Lower lobe of right lung (tissue), 2 donors: ENCODE measurements at regions not wholly inside any gene's neighbourhood (a gene's known extent, or its start where the extent isn't known, plus 50 kb on each side); places are given as distances from the start of the nearest gene placed in this dataset.

Experiments
- ATAC-seq, 2 donors: fragments of 200-7000 bp; cut with Tn5 transposase; one replicate each; pipeline ENCODE4 v1.9.1; 2020 to 2022; ENCODE audit warnings: mild to moderate bottlenecking in 2 of 2, moderate library complexity in 2 of 2
- DNase-seq: peaks from one replicate; pipeline ENCODE4 v3.0.0-alpha.2; 2020
- H3K27ac ChIP-seq: fragments of 200-600 bp; one replicate; pipeline ENCODE4 v1.8.0; 2022
- H3K27me3 ChIP-seq: fragments of 200-600 bp; one replicate; pipeline ENCODE4 v1.8.0; 2022; ENCODE audit warnings: low read depth
- H3K36me3 ChIP-seq: fragments of 200-600 bp; one replicate; pipeline ENCODE4 v1.8.0; 2022; ENCODE audit warnings: mild to moderate bottlenecking
- H3K4me1 ChIP-seq: fragments of 200-600 bp; one replicate; pipeline ENCODE4 v1.8.0; 2022
- H3K4me3 ChIP-seq: fragments of 200-600 bp; one replicate; pipeline ENCODE4 v1.8.0; 2022; ENCODE audit warnings: mild to moderate bottlenecking
- H3K9me3 ChIP-seq: fragments of 200-600 bp; one replicate; pipeline ENCODE4 v1.8.0; 2022
- CTCF ChIP-seq: fragments of 200-600 bp; IDR thresholded peaks from one replicate; pipeline ENCODE4 v1.8.0; 2022; ENCODE audit warnings: antibody characterized with exemption, mild to moderate bottlenecking
- intact Hi-C: fragments of 100-400 bp; cut with DNase I; formaldehyde crosslinking; loops from one replicate; pipeline ENCODE4 v1.11.0; 2022
- donor health status: DM: no; HTN: yes; CAD: no; lungs with severe emphysema.

- intact Hi-C loops: no loop called here
- Histone ChIP-seq H3K27me3 (no peaks in the 10 kb centered on the region), H3K36me3 (no peaks in the 10 kb centered on the region), H3K9me3 (no peaks in the 10 kb centered on the region), H3K4me3 (no peak overlapping the region), H3K27ac (no peak overlapping the region), H3K4me1 (no peaks in the 10 kb centered on the region)
- TF ChIP-seq CTCF: no peak
- ATAC-seq (no peak), DNase-seq (no peak)
Measured at GRCh38 chr12:67524861-67525616, 123.5 kb upstream of the DYRK2 start.

- H3K27me3 ChIP-seq: no peaks in the 10 kb centered on the region
- intact Hi-C loops: no loop called here
- DNase-seq (no peak), ATAC-seq (no peak)
- H3K4me1 ChIP-seq: no peaks in the 10 kb centered on the region
- TF ChIP-seq CTCF: no peak
- H3K4me3 ChIP-seq: no peak overlapping the region
- H3K27ac ChIP-seq: no peak overlapping the region
- no peaks in the 10 kb centered on the region for H3K9me3 ChIP-seq
- H3K36me3 ChIP-seq: no peaks in the 10 kb centered on the region
Measured at GRCh38 chr12:67525617-67525884, 123.0 kb upstream of the DYRK2 start.

GRCh38 chr12:67526129-67526528 is 122.4 kb upstream of the DYRK2 start:
- TF ChIP-seq CTCF: no peak
- DNase-seq (no peak), ATAC-seq (no peak)
- no peaks in the 10 kb centered on the region for H3K27me3 ChIP-seq
- no peaks in the 10 kb centered on the region for H3K4me1 ChIP-seq
- no peak overlapping the region for H3K4me3 ChIP-seq
- intact Hi-C loops: no loop called here
- no peaks in the 10 kb centered on the region for H3K9me3 ChIP-seq
- H3K27ac ChIP-seq: no peak overlapping the region
- no peaks in the 10 kb centered on the region for H3K36me3 ChIP-seq

- ATAC-seq (no peak), DNase-seq (no peak)
- no peak overlapping the region for H3K27ac ChIP-seq
- no peak overlapping the region for H3K4me3 ChIP-seq
- H3K4me1 ChIP-seq: peaks cover 5% of the 10 kb centered on the region
- no peaks in the 10 kb centered on the region for H3K27me3 ChIP-seq
- H3K36me3 ChIP-seq: no peaks in the 10 kb centered on the region
- H3K9me3 ChIP-seq: no peaks in the 10 kb centered on the region
- intact Hi-C loops: no loop called here
- TF ChIP-seq CTCF: no peak
Measured at GRCh38 chr12:67531051-67531450, 117.5 kb upstream of the DYRK2 start.

GRCh38 chr12:67531501-67531900 is 117.0 kb upstream of the DYRK2 start:
- Histone ChIP-seq H3K36me3 (no peaks in the 10 kb centered on the region), H3K9me3 (no peaks in the 10 kb centered on the region), H3K4me3 (no peak overlapping the region), H3K4me1 (peaks cover 5% of the 10 kb centered on the region), H3K27me3 (no peaks in the 10 kb centered on the region), H3K27ac (no peak overlapping the region)
- DNase-seq (no peak), ATAC-seq (no peak)
- no peak for TF ChIP-seq CTCF
- intact Hi-C loops: no loop called here

GRCh38 chr12:67533159-67533558 is 115.4 kb upstream of the DYRK2 start:
- Histone ChIP-seq H3K36me3 (no peaks in the 10 kb centered on the region), H3K27me3 (no peaks in the 10 kb centered on the region), H3K4me1 (peaks cover 5% of the 10 kb centered on the region), H3K4me3 (no peak overlapping the region), H3K9me3 (no peaks in the 10 kb centered on the region), H3K27ac (no peak overlapping the region)
- DNase-seq (no peak), ATAC-seq (no peak)
- TF ChIP-seq CTCF: no peak
- intact Hi-C loops: no loop called here
